GM18870 (cell line): ENCODE measurements at regions not wholly inside any gene's neighbourhood (a gene's known extent, or its start where the extent isn't known, plus 50 kb on each side); places are given as distances from the start of the nearest gene placed in this dataset.
"Not testable (repeated sequence)": the region's sequence is repeated elsewhere in the genome, so short reads cannot be mapped to it uniquely, and the experiment has no call there.

ENCODE experiments used
- ATAC-seq: cut with Tn5 transposase; IDR thresholded peaks from one replicate; pipeline ENCODE4 v1.9.1; 2021; ENCODE audit warnings: moderate library complexity; ENCODE audit not compliant: unreplicated experiment

- ATAC-seq: no peak
Observed at GRCh38 chr12:90831712-90832111, 123.3 kb downstream of the CCER1 start.

- no peak for ATAC-seq
Observed at GRCh38 chr12:90829044-90829443, 125.9 kb downstream of the CCER1 start.

- no peak for ATAC-seq
Observed at GRCh38 chr12:90828621-90829020, 126.4 kb downstream of the CCER1 start.

- no peak for ATAC-seq
Observed at GRCh38 chr12:90827567-90827966, 127.4 kb downstream of the CCER1 start.

GRCh38 chr12:90826036-90826435 is 128.9 kb downstream of the CCER1 start:
- ATAC-seq: no peak

GRCh38 chr12:90823859-90824258 is 131.1 kb downstream of the CCER1 start:
- ATAC-seq: no peak

GRCh38 chr12:90819709-90820108 is 135.3 kb downstream of the CCER1 start:
- ATAC-seq: no peak

- ATAC-seq: no peak
Observed at GRCh38 chr12:90816353-90817089, 138.5 kb downstream of the CCER1 start.

GRCh38 chr12:90809940-90810339 is 145.0 kb downstream of the CCER1 start:
- no peak for ATAC-seq

GRCh38 chr12:90808568-90808967 is 146.4 kb downstream of the CCER1 start:
- no peak for ATAC-seq

- no peak for ATAC-seq
Observed at GRCh38 chr12:90802727-90803126, 152.2 kb downstream of the CCER1 start.

GRCh38 chr12:90801776-90802175 is 153.2 kb downstream of the CCER1 start:
- ATAC-seq: no peak

- no peak for ATAC-seq
Observed at GRCh38 chr12:90794212-90794611, 160.8 kb downstream of the CCER1 start.

GRCh38 chr12:90792718-90793117 is 162.3 kb downstream of the CCER1 start:
- not testable (repeated sequence) for ATAC-seq

- ATAC-seq: no peak
Observed at GRCh38 chr12:90791445-90791844, 163.5 kb downstream of the CCER1 start.

- no peak for ATAC-seq
Observed at GRCh38 chr12:90790747-90791146, 164.2 kb downstream of the CCER1 start.

- no peak for ATAC-seq
Observed at GRCh38 chr12:90773491-90773890, 181.5 kb downstream of the CCER1 start.

- no peak for ATAC-seq
Observed at GRCh38 chr12:90770861-90771260, 184.1 kb downstream of the CCER1 start.

GRCh38 chr12:90757957-90758356 is 197.0 kb downstream of the CCER1 start:
- ATAC-seq: no peak

- ATAC-seq: no peak
Observed at GRCh38 chr12:90745211-90745610, 209.8 kb downstream of the CCER1 start.

- no peak for ATAC-seq
Observed at GRCh38 chr12:90741611-90742010, 213.4 kb downstream of the CCER1 start.

- ATAC-seq: no peak
Observed at GRCh38 chr12:90729736-90730135, 225.2 kb downstream of the CCER1 start.

- ATAC-seq: no peak
Observed at GRCh38 chr12:90712671-90713070, 242.3 kb downstream of the CCER1 start.
